ENCODE measurements at regions not wholly inside any gene's neighbourhood (a gene's known extent, or its start where the extent isn't known, plus 50 kb on each side); places are given as distances from the start of the nearest gene placed in this dataset.

DNA sequence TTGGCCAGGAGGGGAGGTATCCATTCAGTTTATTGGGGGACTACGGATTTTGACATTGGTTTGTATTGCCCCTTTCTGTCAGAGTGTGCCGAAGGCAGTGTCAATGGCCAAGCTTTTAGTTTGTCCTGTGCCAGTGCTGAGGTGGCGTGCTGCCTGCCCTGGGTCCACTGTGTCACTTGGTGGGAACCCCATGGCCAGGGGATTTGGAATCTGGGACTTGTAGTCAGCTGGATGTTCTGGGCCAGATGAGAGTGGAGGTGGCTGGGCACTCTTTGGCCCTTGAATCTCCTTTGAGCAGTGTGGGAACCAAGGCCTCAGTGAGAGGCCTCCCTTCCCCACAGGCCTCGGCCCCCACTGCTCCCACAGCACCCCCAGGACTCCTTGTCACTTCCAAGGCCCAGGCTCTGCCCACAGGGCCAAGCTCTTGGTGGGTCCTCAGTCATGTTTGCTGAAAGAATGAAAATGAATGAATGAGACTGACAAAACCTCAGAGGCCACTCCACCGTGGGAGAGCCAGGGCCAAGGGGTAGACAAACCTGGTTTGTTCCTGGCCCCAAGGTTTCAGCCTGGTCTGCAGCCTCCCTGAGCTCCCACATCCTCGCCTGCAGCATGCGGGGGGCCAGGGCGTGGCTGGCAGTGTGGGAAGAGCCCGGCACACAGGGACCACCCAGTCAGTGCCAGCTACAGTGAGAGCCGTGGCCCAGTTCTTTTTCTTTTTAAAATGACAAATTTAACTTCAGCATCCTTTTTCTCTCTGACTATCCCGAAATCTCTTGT lies 412.2 kb downstream of the MATN1 start:
- Mint-ChIP-seq H3K9me3 (peaks cover 0 to 2% (median 0%) of the 10 kb centered on the region in 7 donors), H3K4me3 (no peak overlapping the region), H3K27me3 (peaks cover 16% of the 10 kb centered on the region), H3K36me3 (no peaks in the 10 kb centered on the region), H3K4me1 (no peaks in the 10 kb centered on the region), H3K27ac (no peak overlapping the region)
- H3K27me3 ChIP-seq (ENCODE audit: control insufficient read depth, insufficient read depth, low read length): peaks cover 3% of the 10 kb centered on the region
- H3K27ac ChIP-seq (ENCODE audit: insufficient read depth, low read length, poor library complexity, severe bottlenecking): no peak overlapping the region
- H3K9me3 ChIP-seq (ENCODE audit: control insufficient read depth in 2 of 2, low read length in 2 of 2): no peaks in the 10 kb centered on the region
- H3K4me1 ChIP-seq (ENCODE audit: control insufficient read depth, insufficient read depth, low read length, poor library complexity, severe bottlenecking): no peaks in the 10 kb centered on the region
- H3K36me3 ChIP-seq (ENCODE audit: control insufficient read depth, insufficient read depth, low read length): no peaks in the 10 kb centered on the region
- no peak for DNase-seq
- H3K4me3 ChIP-seq (ENCODE audit: low read depth, low read length): no peak overlapping the region
- no peak for ATAC-seq (ENCODE audit: low read depth in 2 of 2)

DNA sequence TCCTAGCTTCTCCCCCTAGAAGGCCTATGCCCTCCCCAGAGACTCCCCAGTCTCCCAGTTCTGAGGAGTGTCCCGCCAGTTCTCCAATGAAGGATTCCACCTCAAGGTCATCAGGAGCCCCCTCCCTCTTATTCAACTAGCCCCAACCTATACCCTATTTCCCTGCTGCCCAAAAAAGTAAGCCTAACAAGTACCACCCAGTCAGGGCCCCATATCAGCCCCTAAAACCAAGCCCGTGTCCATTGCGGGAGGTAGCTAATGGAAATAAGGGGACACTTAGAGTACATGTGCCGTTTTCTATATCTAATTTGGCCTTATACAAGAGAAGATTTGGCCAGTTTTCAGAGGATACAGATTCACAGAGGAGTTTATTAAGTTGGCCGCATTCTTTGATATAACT lies 416.2 kb downstream of the MATN1 start:
- no peak for ATAC-seq (ENCODE audit: low read depth in 2 of 2)
- Mint-ChIP-seq H3K9me3 (peaks cover 0 to 2% (median 0%) of the 10 kb centered on the region in 7 donors), H3K27me3 (peaks cover 16% of the 10 kb centered on the region), H3K36me3 (no peaks in the 10 kb centered on the region), H3K4me3 (no peak overlapping the region), H3K27ac (no peak overlapping the region), H3K4me1 (no peaks in the 10 kb centered on the region)
- DNase-seq: no peak
- Histone ChIP-seq H3K27ac (ENCODE audit: insufficient read depth, low read length, poor library complexity, severe bottlenecking) (no peak overlapping the region), H3K4me3 (ENCODE audit: low read depth, low read length) (no peak overlapping the region), H3K36me3 (ENCODE audit: control insufficient read depth, insufficient read depth, low read length) (no peaks in the 10 kb centered on the region), H3K27me3 (ENCODE audit: control insufficient read depth, insufficient read depth, low read length) (peaks cover 3% of the 10 kb centered on the region), H3K9me3 (ENCODE audit: control insufficient read depth in 2 of 2, low read length in 2 of 2) (no peaks in the 10 kb centered on the region), H3K4me1 (ENCODE audit: control insufficient read depth, insufficient read depth, low read length, poor library complexity, severe bottlenecking) (no peaks in the 10 kb centered on the region)

DNA sequence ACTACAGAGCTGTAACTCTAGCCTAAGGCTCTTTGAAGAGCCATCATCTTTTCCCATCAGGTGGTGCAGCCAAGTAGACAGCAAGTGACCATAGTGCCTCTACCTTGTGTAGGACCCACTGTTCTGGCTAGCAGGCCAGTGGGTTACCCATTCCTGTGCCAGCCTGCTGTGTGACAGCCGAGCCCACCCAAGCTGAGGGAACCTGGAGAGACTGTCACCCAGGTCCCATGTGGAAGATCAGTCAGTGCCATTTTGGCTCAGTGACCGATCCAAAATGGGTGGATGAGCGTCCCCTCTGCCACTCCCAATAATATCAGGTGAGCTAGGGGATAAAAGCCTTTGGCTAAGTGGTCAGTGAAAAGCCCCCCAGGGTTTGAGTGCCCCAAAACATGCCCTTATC lies 417.9 kb downstream of the MATN1 start:
- Histone ChIP-seq H3K9me3 (ENCODE audit: control insufficient read depth in 2 of 2, low read length in 2 of 2) (no peaks in the 10 kb centered on the region), H3K36me3 (ENCODE audit: control insufficient read depth, insufficient read depth, low read length) (no peaks in the 10 kb centered on the region), H3K4me3 (ENCODE audit: low read depth, low read length) (no peak overlapping the region), H3K27me3 (ENCODE audit: control insufficient read depth, insufficient read depth, low read length) (peaks cover 3% of the 10 kb centered on the region), H3K27ac (ENCODE audit: insufficient read depth, low read length, poor library complexity, severe bottlenecking) (no peak overlapping the region), H3K4me1 (ENCODE audit: control insufficient read depth, insufficient read depth, low read length, poor library complexity, severe bottlenecking) (no peaks in the 10 kb centered on the region)
- no peak overlapping the region for H3K4me3 Mint-ChIP-seq
- peaks cover 9% of the 10 kb centered on the region for H3K27me3 Mint-ChIP-seq
- ATAC-seq (ENCODE audit: low read depth in 2 of 2) (no peak), DNase-seq (no peak)
- no peaks in the 10 kb centered on the region for H3K4me1 Mint-ChIP-seq
- no peak overlapping the region for H3K27ac Mint-ChIP-seq
- peaks cover 0 to 4% (median 0%) of the 10 kb centered on the region in 7 donors for H3K9me3 Mint-ChIP-seq
- no peaks in the 10 kb centered on the region for H3K36me3 Mint-ChIP-seq

DNA sequence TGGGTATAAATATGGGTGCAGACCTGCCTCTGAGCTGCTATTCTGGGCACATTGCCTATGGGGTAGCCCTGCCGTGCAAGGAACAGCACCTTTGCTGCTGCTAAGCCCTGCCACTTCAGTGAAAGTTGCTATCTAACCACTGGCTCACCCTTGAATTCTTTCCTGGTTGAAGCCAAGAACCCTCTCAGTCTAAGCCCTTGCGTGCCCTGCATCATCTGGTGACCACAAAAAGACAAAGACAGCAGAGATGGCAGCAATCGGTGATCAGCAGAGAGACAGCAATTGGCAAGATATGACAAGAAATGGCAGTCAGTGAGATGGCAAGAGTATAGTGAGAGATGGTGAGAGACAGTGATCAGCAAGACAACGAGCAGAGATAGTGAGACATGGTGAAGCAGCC lies 418.3 kb downstream of the MATN1 start:
- DNase-seq (no peak), ATAC-seq (ENCODE audit: low read depth in 2 of 2) (no peak)
- Histone ChIP-seq H3K9me3 (ENCODE audit: control insufficient read depth in 2 of 2, low read length in 2 of 2) (no peaks in the 10 kb centered on the region), H3K27ac (ENCODE audit: insufficient read depth, low read length, poor library complexity, severe bottlenecking) (no peak overlapping the region), H3K4me1 (ENCODE audit: control insufficient read depth, insufficient read depth, low read length, poor library complexity, severe bottlenecking) (no peaks in the 10 kb centered on the region), H3K4me3 (ENCODE audit: low read depth, low read length) (no peak overlapping the region), H3K27me3 (ENCODE audit: control insufficient read depth, insufficient read depth, low read length) (peaks cover 3% of the 10 kb centered on the region), H3K36me3 (ENCODE audit: control insufficient read depth, insufficient read depth, low read length) (no peaks in the 10 kb centered on the region)
- Mint-ChIP-seq H3K4me1 (no peaks in the 10 kb centered on the region), H3K4me3 (no peak overlapping the region), H3K27me3 (peaks cover 9% of the 10 kb centered on the region), H3K9me3 (peaks cover 0 to 4% (median 0%) of the 10 kb centered on the region in 7 donors), H3K36me3 (no peaks in the 10 kb centered on the region), H3K27ac (no peak overlapping the region)

DNA sequence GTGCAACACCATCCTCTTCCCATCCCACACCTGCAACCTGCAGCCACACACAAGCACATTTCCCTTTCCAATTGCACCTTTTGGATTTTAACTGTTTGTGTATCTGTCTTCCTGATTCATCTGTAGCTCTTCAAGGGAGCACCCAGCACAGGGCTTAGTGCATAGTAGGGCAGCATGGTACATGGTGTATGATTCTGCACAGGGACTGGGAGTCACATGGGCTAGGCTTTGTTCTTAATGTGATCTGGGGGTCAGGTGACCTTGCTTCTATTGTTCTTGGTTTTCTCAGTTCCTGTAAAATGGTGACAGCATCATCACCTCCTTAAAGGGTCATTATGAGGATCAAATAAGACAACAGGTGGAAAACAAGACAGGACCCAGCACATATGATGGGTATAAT lies 419.3 kb downstream of the MATN1 start:
- no peaks in the 10 kb centered on the region for H3K9me3 ChIP-seq (ENCODE audit: control insufficient read depth in 2 of 2, low read length in 2 of 2)
- no peaks in the 10 kb centered on the region for H3K4me1 ChIP-seq (ENCODE audit: control insufficient read depth, insufficient read depth, low read length, poor library complexity, severe bottlenecking)
- Mint-ChIP-seq H3K4me3 (no peak overlapping the region), H3K4me1 (no peaks in the 10 kb centered on the region), H3K27me3 (peaks cover 9% of the 10 kb centered on the region), H3K36me3 (no peaks in the 10 kb centered on the region), H3K9me3 (peaks cover 0 to 4% (median 0%) of the 10 kb centered on the region in 7 donors), H3K27ac (no peak overlapping the region)
- H3K27ac ChIP-seq (ENCODE audit: insufficient read depth, low read length, poor library complexity, severe bottlenecking): no peak overlapping the region
- ATAC-seq (ENCODE audit: low read depth in 2 of 2) (no peak), DNase-seq (no peak)
- no peaks in the 10 kb centered on the region for H3K36me3 ChIP-seq (ENCODE audit: control insufficient read depth, insufficient read depth, low read length)
- no peak overlapping the region for H3K4me3 ChIP-seq (ENCODE audit: low read depth, low read length)
- H3K27me3 ChIP-seq (ENCODE audit: control insufficient read depth, insufficient read depth, low read length): peaks cover 3% of the 10 kb centered on the region

DNA sequence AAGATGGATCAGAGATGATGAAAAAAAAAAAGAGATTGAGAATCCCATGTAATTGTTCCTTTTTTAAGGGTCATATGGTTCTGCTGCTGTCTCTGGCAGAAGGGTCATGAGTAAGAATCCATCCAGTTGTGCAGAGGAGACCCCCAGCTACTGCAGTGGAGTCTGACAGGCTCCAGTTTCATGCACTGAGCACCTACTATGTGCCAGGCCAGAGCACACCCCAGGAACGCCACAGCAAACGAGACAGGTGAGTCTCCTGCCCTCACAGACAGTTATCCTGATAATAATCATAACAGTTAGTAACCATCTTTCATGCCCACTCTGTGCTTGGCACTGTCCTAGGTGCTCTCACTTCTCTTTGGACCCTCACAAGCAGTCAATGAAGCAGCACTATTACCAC lies 420.0 kb downstream of the MATN1 start:
- H3K27ac ChIP-seq (ENCODE audit: insufficient read depth, low read length, poor library complexity, severe bottlenecking): no peak overlapping the region
- Mint-ChIP-seq H3K4me3 (no peak overlapping the region), H3K27ac (no peak overlapping the region), H3K27me3 (peaks cover 9% of the 10 kb centered on the region), H3K36me3 (no peaks in the 10 kb centered on the region), H3K4me1 (no peaks in the 10 kb centered on the region), H3K9me3 (peaks cover 0 to 4% (median 0%) of the 10 kb centered on the region in 7 donors)
- no peaks in the 10 kb centered on the region for H3K36me3 ChIP-seq (ENCODE audit: control insufficient read depth, insufficient read depth, low read length)
- no peak for ATAC-seq (ENCODE audit: low read depth in 2 of 2)
- H3K4me3 ChIP-seq (ENCODE audit: low read depth, low read length): no peak overlapping the region
- H3K27me3 ChIP-seq (ENCODE audit: control insufficient read depth, insufficient read depth, low read length): peaks cover 3% of the 10 kb centered on the region
- DNase-seq: no peak
- H3K9me3 ChIP-seq (ENCODE audit: control insufficient read depth in 2 of 2, low read length in 2 of 2): no peaks in the 10 kb centered on the region
- no peaks in the 10 kb centered on the region for H3K4me1 ChIP-seq (ENCODE audit: control insufficient read depth, insufficient read depth, low read length, poor library complexity, severe bottlenecking)

DNA sequence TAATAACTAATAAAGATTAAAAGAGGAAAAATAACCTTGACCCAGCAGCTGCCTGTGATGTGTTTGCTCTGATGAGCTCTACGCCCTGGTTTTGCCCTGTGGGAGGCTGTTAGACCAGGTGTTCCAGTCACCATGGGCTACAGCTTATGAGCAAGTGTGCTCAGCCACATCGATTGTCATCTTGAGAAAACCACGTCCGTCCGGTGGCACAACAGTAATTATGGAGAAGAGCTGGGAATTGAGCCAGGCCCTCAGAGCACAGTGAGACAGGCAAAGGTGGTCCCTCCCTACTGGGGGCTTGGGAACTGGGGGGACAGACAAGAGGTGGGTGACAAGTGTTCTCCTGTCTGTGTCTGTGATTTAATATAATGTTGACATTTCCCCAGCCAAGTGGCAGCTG lies 420.5 kb downstream of the MATN1 start:
- ATAC-seq (ENCODE audit: low read depth in 2 of 2): no peak
- Histone ChIP-seq H3K9me3 (ENCODE audit: control insufficient read depth in 2 of 2, low read length in 2 of 2) (no peaks in the 10 kb centered on the region), H3K27me3 (ENCODE audit: control insufficient read depth, insufficient read depth, low read length) (no peaks in the 10 kb centered on the region), H3K4me3 (ENCODE audit: low read depth, low read length) (no peak overlapping the region), H3K36me3 (ENCODE audit: control insufficient read depth, insufficient read depth, low read length) (no peaks in the 10 kb centered on the region), H3K27ac (ENCODE audit: insufficient read depth, low read length, poor library complexity, severe bottlenecking) (no peak overlapping the region), H3K4me1 (ENCODE audit: control insufficient read depth, insufficient read depth, low read length, poor library complexity, severe bottlenecking) (no peaks in the 10 kb centered on the region)
- no peaks in the 10 kb centered on the region for H3K36me3 Mint-ChIP-seq
- H3K9me3 Mint-ChIP-seq: peaks cover 0 to 4% (median 0%) of the 10 kb centered on the region in 7 donors
- DNase-seq: no peak
- no peaks in the 10 kb centered on the region for H3K4me1 Mint-ChIP-seq
- no peak overlapping the region for H3K4me3 Mint-ChIP-seq
- peaks cover 9% of the 10 kb centered on the region for H3K27me3 Mint-ChIP-seq
- H3K27ac Mint-ChIP-seq: no peak overlapping the region

DNA sequence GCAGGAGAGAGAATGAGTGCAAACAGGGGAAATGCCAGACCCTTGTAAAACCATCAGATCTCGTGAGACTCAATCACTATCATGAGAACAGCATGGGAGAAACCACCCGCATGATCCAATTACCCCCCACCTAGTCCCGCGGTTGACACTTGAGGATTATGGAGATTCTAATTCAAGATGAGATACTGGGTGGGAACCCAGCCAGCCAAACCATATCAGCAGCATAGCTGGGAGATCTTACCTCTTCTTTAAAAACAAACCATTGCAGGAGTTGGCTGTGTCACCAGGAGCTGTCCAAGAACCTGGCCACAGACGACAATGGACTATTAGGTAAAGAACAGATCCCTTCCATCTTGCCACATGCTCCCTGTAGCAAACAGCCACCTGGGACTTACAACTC lies 422.7 kb downstream of the MATN1 start:
- H3K36me3 ChIP-seq (ENCODE audit: control insufficient read depth, insufficient read depth, low read length): no peaks in the 10 kb centered on the region
- ATAC-seq (ENCODE audit: low read depth in 2 of 2) (no peak), DNase-seq (no peak)
- H3K36me3 Mint-ChIP-seq: no peaks in the 10 kb centered on the region
- no peak overlapping the region for H3K4me3 Mint-ChIP-seq
- no peaks in the 10 kb centered on the region for H3K4me1 Mint-ChIP-seq
- H3K27me3 ChIP-seq (ENCODE audit: control insufficient read depth, insufficient read depth, low read length): no peaks in the 10 kb centered on the region
- H3K4me1 ChIP-seq (ENCODE audit: control insufficient read depth, insufficient read depth, low read length, poor library complexity, severe bottlenecking): no peaks in the 10 kb centered on the region
- no peak overlapping the region for H3K4me3 ChIP-seq (ENCODE audit: low read depth, low read length)
- H3K9me3 ChIP-seq (ENCODE audit: control insufficient read depth in 2 of 2, low read length in 2 of 2): no peaks in the 10 kb centered on the region
- peaks cover 0 to 10% (median 3%) of the 10 kb centered on the region in 7 donors for H3K9me3 Mint-ChIP-seq
- H3K27ac ChIP-seq (ENCODE audit: insufficient read depth, low read length, poor library complexity, severe bottlenecking): no peak overlapping the region
- no peak overlapping the region for H3K27ac Mint-ChIP-seq
- no peaks in the 10 kb centered on the region for H3K27me3 Mint-ChIP-seq
